ENCODE measurements at regions not wholly inside any gene's neighbourhood (a gene's known extent, or its start where the extent isn't known, plus 50 kb on each side); places are given as distances from the start of the nearest gene placed in this dataset.
A peak's percentile ranks its signal among the peaks of the same experiment; 100 is the strongest.
"Not testable (repeated sequence)": the region's sequence is repeated elsewhere in the genome, so short reads cannot be mapped to it uniquely, and the experiment has no call there.

DNA sequence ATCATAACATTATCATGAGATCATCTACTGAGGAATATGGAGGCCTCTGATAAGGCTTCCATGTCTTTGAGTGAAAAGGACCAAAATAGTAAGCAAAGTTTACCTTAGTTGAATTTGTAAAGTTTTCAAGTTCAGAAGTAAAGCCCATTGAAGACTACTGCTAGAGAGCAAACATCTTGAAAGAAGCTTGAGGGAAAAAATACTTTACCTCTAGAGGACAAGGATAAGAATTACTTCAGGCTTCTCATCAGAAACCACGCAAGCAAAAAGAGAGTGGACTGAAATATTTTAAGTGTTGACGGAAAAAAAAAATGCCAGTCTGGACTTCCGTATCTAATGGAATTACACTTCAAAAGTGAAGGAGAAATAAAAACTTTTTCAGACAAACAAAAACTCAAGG is 114.3 kb downstream of the MPP7 start:
- H2AFZ ChIP-seq (ENCODE audit: low read length, unreplicated experiment), result no peak overlapping the region

GRCh38 chr10:28186887-28187578 is 115.8 kb downstream of the MPP7 start:
- H3K27me3 ChIP-seq (ENCODE audit: insufficient read depth, low read length), result peaks cover 47% of the 10 kb centered on the region
- no peak overlapping the region for H2AFZ ChIP-seq (ENCODE audit: low read length, unreplicated experiment)
- no peaks in the 10 kb centered on the region for H3K79me2 ChIP-seq (ENCODE audit: control insufficient read depth, insufficient read depth, low read length, unreplicated experiment)
- H3K27ac ChIP-seq (ENCODE audit: low read depth, low read length), result no peak overlapping the region
- no peaks in the 10 kb centered on the region for H3K36me3 ChIP-seq (ENCODE audit: insufficient read depth, low read length)
- H3K4me1 ChIP-seq (ENCODE audit: control insufficient read depth, insufficient read depth, low read length, unreplicated experiment), result no peaks in the 10 kb centered on the region
- H3K4me3 ChIP-seq (ENCODE audit: low read depth, low read length), result no peak overlapping the region

More for the DNA sequence above, 114.3 kb downstream of the MPP7 start:
- H3K4me3 ChIP-seq (ENCODE audit: low read depth, low read length), result no peak overlapping the region
- H3K79me2 ChIP-seq (ENCODE audit: control insufficient read depth, insufficient read depth, low read length, unreplicated experiment), result no peaks in the 10 kb centered on the region
- H3K4me1 ChIP-seq (ENCODE audit: control insufficient read depth, insufficient read depth, low read length, unreplicated experiment), result no peaks in the 10 kb centered on the region
- no peak overlapping the region for H3K27ac ChIP-seq (ENCODE audit: low read depth, low read length)
- H3K27me3 ChIP-seq (ENCODE audit: insufficient read depth, low read length), result peaks cover 60% of the 10 kb centered on the region
- no peaks in the 10 kb centered on the region for H3K36me3 ChIP-seq (ENCODE audit: insufficient read depth, low read length)

GRCh38 chr10:28186461-28186860 is 116.4 kb downstream of the MPP7 start:
- no peaks in the 10 kb centered on the region for H3K36me3 ChIP-seq (ENCODE audit: insufficient read depth, low read length)
- no peaks in the 10 kb centered on the region for H3K4me1 ChIP-seq (ENCODE audit: control insufficient read depth, insufficient read depth, low read length, unreplicated experiment)

GRCh38 chr10:28184810-28185209 is 118.1 kb downstream of the MPP7 start:
- Histone ChIP-seq H3K36me3 (ENCODE audit: insufficient read depth, low read length) (no peaks in the 10 kb centered on the region), H2AFZ (ENCODE audit: low read length, unreplicated experiment) (no peak overlapping the region), H3K4me1 (ENCODE audit: control insufficient read depth, insufficient read depth, low read length, unreplicated experiment) (no peaks in the 10 kb centered on the region), H3K4me3 (ENCODE audit: low read depth, low read length) (no peak overlapping the region), H3K27me3 (ENCODE audit: insufficient read depth, low read length) (peaks cover 30% of the 10 kb centered on the region), H3K27ac (ENCODE audit: low read depth, low read length) (no peak overlapping the region), H3K79me2 (ENCODE audit: control insufficient read depth, insufficient read depth, low read length, unreplicated experiment) (no peaks in the 10 kb centered on the region)

More at GRCh38 chr10:28186461-28186860, 116.4 kb downstream of the MPP7 start:
- no peaks in the 10 kb centered on the region for H3K79me2 ChIP-seq (ENCODE audit: control insufficient read depth, insufficient read depth, low read length, unreplicated experiment)
- H3K4me3 ChIP-seq (ENCODE audit: low read depth, low read length), result no peak overlapping the region
- H3K27me3 ChIP-seq (ENCODE audit: insufficient read depth, low read length), result peaks cover 44% of the 10 kb centered on the region
- no peak overlapping the region for H2AFZ ChIP-seq (ENCODE audit: low read length, unreplicated experiment)
- H3K27ac ChIP-seq (ENCODE audit: low read depth, low read length), result no peak overlapping the region

DNA sequence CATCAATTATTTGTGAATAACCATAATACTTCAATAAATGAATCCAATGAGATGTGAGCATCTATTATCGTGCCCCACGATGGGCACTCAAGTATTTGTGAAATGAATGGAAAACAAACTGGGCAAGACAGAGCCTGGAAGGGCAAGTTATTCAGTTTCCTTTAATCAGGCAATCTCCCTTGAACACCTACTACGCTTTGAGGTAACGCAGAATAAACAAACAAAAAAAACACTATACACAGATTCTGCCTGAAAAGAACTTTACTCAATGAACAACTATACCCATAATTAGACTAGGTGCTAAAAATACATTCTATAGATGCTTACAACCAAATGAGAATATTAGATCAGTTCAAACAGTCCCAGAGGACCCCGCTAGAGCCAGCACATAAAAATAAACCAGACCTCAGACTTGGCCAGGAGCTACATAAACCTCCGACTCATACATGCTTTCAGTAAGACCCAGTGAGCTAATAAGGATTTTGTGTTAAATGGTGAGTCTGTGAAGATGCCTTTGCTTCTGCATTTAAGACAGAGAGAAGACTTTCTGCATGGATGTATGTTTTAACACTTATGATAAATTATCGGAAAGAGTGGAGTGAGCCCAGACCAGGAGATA is 121.3 kb downstream of the MPP7 start:
- Histone ChIP-seq H3K27ac (ENCODE audit: low read depth, low read length) (no peak overlapping the region), H3K4me3 (ENCODE audit: low read depth, low read length) (no peak overlapping the region), H2AFZ (ENCODE audit: low read length, unreplicated experiment) (no peak overlapping the region), H3K4me1 (ENCODE audit: control insufficient read depth, insufficient read depth, low read length, unreplicated experiment) (peaks cover 16% of the 10 kb centered on the region), H3K79me2 (ENCODE audit: control insufficient read depth, insufficient read depth, low read length, unreplicated experiment) (no peaks in the 10 kb centered on the region), H3K27me3 (ENCODE audit: insufficient read depth, low read length) (0 out of 2 replicates have a peak, but pooled peaks cover 3% of the 10 kb centered on the region), H3K36me3 (ENCODE audit: insufficient read depth, low read length) (no peaks in the 10 kb centered on the region)

DNA sequence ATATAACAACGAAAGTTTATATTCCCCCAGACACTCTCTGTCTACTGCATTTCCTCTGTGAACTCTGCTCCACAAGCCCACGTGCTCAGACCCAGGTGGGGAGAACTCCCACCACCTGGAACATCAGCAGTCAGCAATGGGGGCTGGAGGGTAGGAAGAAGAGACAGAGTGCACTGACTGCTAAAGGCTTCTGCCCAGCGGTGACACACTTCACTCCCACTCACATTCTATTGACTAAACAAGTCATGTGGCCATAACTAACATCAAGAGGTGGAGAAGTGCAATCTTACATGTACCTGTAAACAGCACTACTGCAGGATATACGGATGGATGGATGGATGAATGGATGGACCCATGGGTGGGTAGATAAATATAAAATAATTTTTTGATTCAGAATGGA is 122.2 kb downstream of the MPP7 start:
- no peaks in the 10 kb centered on the region for H3K79me2 ChIP-seq (ENCODE audit: control insufficient read depth, insufficient read depth, low read length, unreplicated experiment)
- H2AFZ ChIP-seq (ENCODE audit: low read length, unreplicated experiment), result no peak overlapping the region
- H3K4me3 ChIP-seq (ENCODE audit: low read depth, low read length), result no peak overlapping the region
- H3K4me1 ChIP-seq (ENCODE audit: control insufficient read depth, insufficient read depth, low read length, unreplicated experiment), result peaks cover 16% of the 10 kb centered on the region
- no peaks in the 10 kb centered on the region for H3K36me3 ChIP-seq (ENCODE audit: insufficient read depth, low read length)
- H3K27me3 ChIP-seq (ENCODE audit: insufficient read depth, low read length), result 0 out of 2 replicates have a peak, but pooled peaks cover 3% of the 10 kb centered on the region
- no peak overlapping the region for H3K27ac ChIP-seq (ENCODE audit: low read depth, low read length)

GRCh38 chr10:28179743-28180099 is 123.1 kb downstream of the MPP7 start:
- peaks cover 16% of the 10 kb centered on the region for H3K4me1 ChIP-seq (ENCODE audit: control insufficient read depth, insufficient read depth, low read length, unreplicated experiment)
- H3K27ac ChIP-seq (ENCODE audit: low read depth, low read length), result no peak overlapping the region
- no peaks in the 10 kb centered on the region for H3K36me3 ChIP-seq (ENCODE audit: insufficient read depth, low read length)
- H3K79me2 ChIP-seq (ENCODE audit: control insufficient read depth, insufficient read depth, low read length, unreplicated experiment), result no peaks in the 10 kb centered on the region
- H2AFZ ChIP-seq (ENCODE audit: low read length, unreplicated experiment), result no peak overlapping the region
- H3K27me3 ChIP-seq (ENCODE audit: insufficient read depth, low read length), result 0 out of 2 replicates have a peak, but pooled peaks cover 3% of the 10 kb centered on the region
- no peak overlapping the region for H3K4me3 ChIP-seq (ENCODE audit: low read depth, low read length)

- peak overlapping the region; percentile 100 for H2AFZ ChIP-seq (ENCODE audit: low read length, unreplicated experiment)
- peak overlapping the region; percentile 70; the same call in 1 of the 2 replicates for H3K4me3 ChIP-seq (ENCODE audit: low read depth, low read length)
- no peak overlapping the region for H3K27ac ChIP-seq (ENCODE audit: low read depth, low read length)
- 0 out of 2 replicates have a peak, but pooled peaks cover 3% of the 10 kb centered on the region for H3K27me3 ChIP-seq (ENCODE audit: insufficient read depth, low read length)
- peaks cover 16% of the 10 kb centered on the region for H3K4me1 ChIP-seq (ENCODE audit: control insufficient read depth, insufficient read depth, low read length, unreplicated experiment)
- H3K79me2 ChIP-seq (ENCODE audit: control insufficient read depth, insufficient read depth, low read length, unreplicated experiment), result no peaks in the 10 kb centered on the region
- H3K36me3 ChIP-seq (ENCODE audit: insufficient read depth, low read length), result no peaks in the 10 kb centered on the region
Measured at GRCh38 chr10:28179006-28179742, 123.7 kb downstream of the MPP7 start.

DNA sequence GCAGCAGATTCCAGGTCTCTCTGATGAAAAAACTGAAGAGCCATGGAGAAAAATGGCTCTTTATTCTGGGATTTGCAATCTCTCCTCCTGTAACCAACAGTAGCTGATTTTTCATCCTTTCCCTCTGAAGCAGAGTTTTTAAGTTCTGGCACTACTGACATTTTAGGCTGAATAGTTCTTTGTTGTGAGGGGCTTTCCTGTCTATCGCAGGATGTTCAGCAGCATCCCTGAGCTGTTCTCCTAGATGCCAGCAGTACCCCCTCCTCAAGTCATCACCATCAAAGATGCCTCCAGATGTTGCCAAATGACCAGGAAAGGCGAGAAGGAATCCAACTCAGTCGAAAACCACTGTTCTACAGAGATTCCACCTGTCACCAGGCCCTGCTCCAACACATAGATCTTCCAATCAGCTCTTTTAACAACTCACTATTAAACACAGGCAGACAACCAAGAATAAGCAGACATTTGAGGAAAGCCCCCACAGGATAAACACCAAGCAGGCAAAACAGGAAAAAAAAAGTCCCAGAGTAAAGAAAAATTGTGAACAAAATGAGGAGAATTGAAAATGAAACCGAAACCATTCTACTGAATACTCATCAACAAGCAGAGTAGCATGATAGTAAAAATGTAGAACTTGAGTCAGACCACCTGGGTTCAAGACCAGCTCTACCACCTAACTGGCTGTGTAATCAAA is 124.8 kb downstream of the MPP7 start:
- Histone ChIP-seq H3K36me3 (ENCODE audit: insufficient read depth, low read length) (no peaks in the 10 kb centered on the region), H3K27ac (ENCODE audit: low read depth, low read length) (no peak overlapping the region), H3K79me2 (ENCODE audit: control insufficient read depth, insufficient read depth, low read length, unreplicated experiment) (no peaks in the 10 kb centered on the region), H3K27me3 (ENCODE audit: insufficient read depth, low read length) (0 out of 2 replicates have a peak, but pooled peaks cover 3% of the 10 kb centered on the region), H2AFZ (ENCODE audit: low read length, unreplicated experiment) (peak overlapping the region; percentile 100), H3K4me3 (ENCODE audit: low read depth, low read length) (peak overlapping the region; percentile 70), H3K4me1 (ENCODE audit: control insufficient read depth, insufficient read depth, low read length, unreplicated experiment) (peaks cover 16% of the 10 kb centered on the region)

GRCh38 chr10:28176498-28176897 is 126.4 kb downstream of the MPP7 start:
- H3K36me3 ChIP-seq (ENCODE audit: insufficient read depth, low read length); H3K79me2 ChIP-seq (ENCODE audit: control insufficient read depth, insufficient read depth, low read length, unreplicated experiment); H3K27ac ChIP-seq (ENCODE audit: low read depth, low read length); H3K4me3 ChIP-seq (ENCODE audit: low read depth, low read length); H2AFZ ChIP-seq (ENCODE audit: low read length, unreplicated experiment); H3K27me3 ChIP-seq (ENCODE audit: insufficient read depth, low read length): not testable (repeated sequence)
- H3K4me1 ChIP-seq (ENCODE audit: control insufficient read depth, insufficient read depth, low read length, unreplicated experiment), result peaks cover 16% of the 10 kb centered on the region
